Esophagus muscularis mucosa (tissue), 4 donors: ENCODE measurements at regions not wholly inside any gene's neighbourhood (a gene's known extent, or its start where the extent isn't known, plus 50 kb on each side); places are given as distances from the start of the nearest gene placed in this dataset.
A peak's percentile ranks its signal among the peaks of the same experiment; 100 is the strongest.

ENCODE experiments used
- DNase-seq: peaks from one replicate; pipeline ENCODE4 v3.0.0-alpha.2; 2017; ENCODE audit errors: extremely low spot score
- H3K27ac ChIP-seq, 4 donors: fragments of 200-600 bp; sonication (generic); replicated peaks in 1 of 4; 1 replicate in 3 of 4; 2 replicates in 1 of 4; pipeline ENCODE4 v1.5.1; 2016 to 2019; ENCODE audit warnings: mild to moderate bottlenecking in 1 of 4
- H3K27me3 ChIP-seq, 4 donors: fragments of 200-600 bp; sonication (generic); one replicate each; pipeline versions ENCODE4 v1.5.1 to v1.6.0; 2016 to 2019
- H3K36me3 ChIP-seq, 4 donors: fragments of 200-600 bp; sonication (generic); one replicate each; pipeline ENCODE4 v1.5.1; 2016 to 2019
- H3K4me1 ChIP-seq, 4 donors: fragments of 200-600 bp; sonication (generic); one replicate each; pipeline ENCODE4 v1.5.1; 2016 to 2019
- H3K4me3 ChIP-seq, 4 donors: fragments of 200-600 bp; sonication (generic); 1 replicate in 2 of 4; 2 replicates in 2 of 4; pipeline ENCODE4 v1.5.1; 2016 to 2019; ENCODE audit warnings: mild to moderate bottlenecking in 4 of 4, moderate library complexity in 1 of 4
- H3K9me3 ChIP-seq, 4 donors: fragments of 200-600 bp; sonication (generic); 1 replicate in 3 of 4; 2 replicates in 1 of 4; pipeline ENCODE4 v1.5.1; 2016 to 2019
- CTCF ChIP-seq, 3 experiments: fragments of 200-600 bp in 2 of 3; fragments of 450-650 bp in 1 of 3; sonication (generic) in 2 of 3; IDR thresholded peaks; one replicate each; pipeline ENCODE4 v1.5.1; 2017 to 2019; ENCODE audit warnings: antibody characterized with exemption in 3 of 3, mild to moderate bottlenecking in 2 of 3, moderate library complexity in 1 of 3
- EP300 ChIP-seq: sonication (generic); formaldehyde crosslinking; IDR thresholded peaks from one replicate; pipeline ENCODE4 v1.6.1; 2017; ENCODE audit warnings: antibody characterized with exemption
- POLR2A ChIP-seq: fragments of 450-650 bp; IDR thresholded peaks from one replicate; pipeline ENCODE4 v1.6.1; 2017; ENCODE audit warnings: antibody characterized with exemption, moderate library complexity, mild to moderate bottlenecking, low read depth
- POLR2AphosphoS5 ChIP-seq, 2 donors: sonication (generic); formaldehyde crosslinking; IDR thresholded peaks; one replicate each; pipeline ENCODE4 v1.6.1; 2017; ENCODE audit warnings: antibody characterized with exemption in 2 of 2
- WGBS: methylation state at CpG from one replicate; pipeline ENCODE4 v1.1.5; 2018; 5-methylcytosine and 5-hydroxymethylcytosine counted together
- intact Hi-C: fragments of 100-400 bp; cut with DNase I; formaldehyde crosslinking; loops from one replicate; pipeline ENCODE4 v1.15.1; 2023

DNA sequence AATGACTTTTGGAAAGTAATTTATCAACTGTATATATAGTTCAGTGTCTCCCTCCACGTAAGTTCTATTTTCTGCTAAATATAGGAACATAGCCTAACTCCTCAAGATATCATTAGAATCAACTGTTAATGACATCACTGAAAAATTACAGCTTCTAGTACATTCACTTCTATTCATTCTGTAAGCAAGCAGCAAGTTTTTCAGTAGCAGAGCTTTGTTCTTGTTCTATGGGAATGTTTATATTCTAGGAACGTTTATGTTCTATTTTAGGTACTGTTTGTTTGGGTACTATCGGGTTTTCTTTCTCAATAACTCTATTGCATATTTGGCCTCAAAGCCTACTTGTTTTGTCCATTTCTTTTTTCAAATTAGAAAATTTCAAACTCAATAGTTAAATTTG is 525.6 kb downstream of the EPHA7 start:
- Histone ChIP-seq H3K4me3 (no peak overlapping the region), H3K9me3 (peaks cover 0 to 22% (median 17%) of the 10 kb centered on the region in 4 donors), H3K27me3 (no peaks in the 10 kb centered on the region), H3K27ac (peak overlapping the region in 2 of 4 donors; percentile 3 to 30), H3K4me1 (peaks cover 0 to 19% (median 14%) of the 10 kb centered on the region in 4 donors), H3K36me3 (no peaks in the 10 kb centered on the region)
- TF ChIP-seq CTCF (IDR thresholded peaks at IDR 0.05) (no peak), POLR2A (no peak), POLR2AphosphoS5 (IDR thresholded peaks at IDR 0.05) (no peak), EP300 (no peak)
- intact Hi-C loops, result no loop called here
- DNase-seq, result no peak
- 12% methylated on average over 3 of the region's 3 CpGs for WGBS

DNA sequence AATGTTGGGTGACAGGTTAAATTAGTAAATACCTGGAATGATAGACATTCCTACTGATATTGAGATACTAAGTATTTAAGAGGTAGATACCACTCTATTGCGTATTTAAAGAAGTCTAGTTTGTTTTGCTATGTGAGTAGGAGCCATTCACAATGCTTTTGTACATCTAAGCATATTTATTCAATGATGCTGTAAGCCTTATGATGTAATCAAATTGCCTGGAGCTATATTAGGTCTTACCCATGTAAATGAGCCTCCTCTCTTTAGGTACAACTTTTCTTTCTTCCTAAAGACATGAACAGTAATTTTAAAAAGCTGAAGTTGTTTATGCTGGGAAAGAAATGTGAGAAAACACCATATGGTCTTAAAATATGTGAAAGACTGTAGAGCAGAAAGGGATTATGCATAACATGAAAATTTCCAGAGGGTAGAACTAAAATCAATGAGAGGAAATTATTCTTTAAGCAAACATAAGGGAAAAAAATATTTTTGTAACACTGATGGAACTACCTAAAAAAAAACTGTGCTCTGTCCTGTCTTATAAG is 526.7 kb downstream of the EPHA7 start:
- no peak for TF ChIP-seq EP300
- no peak for TF ChIP-seq POLR2A
- no peak for TF ChIP-seq POLR2AphosphoS5 (IDR thresholded peaks at IDR 0.05)
- TF ChIP-seq CTCF (IDR thresholded peaks at IDR 0.05), result no peak
- Histone ChIP-seq H3K27me3 (no peaks in the 10 kb centered on the region), H3K27ac (no peak overlapping the region), H3K4me3 (no peak overlapping the region), H3K36me3 (no peaks in the 10 kb centered on the region), H3K4me1 (peaks cover 0 to 19% (median 14%) of the 10 kb centered on the region in 4 donors), H3K9me3 (peaks cover 0 to 23% (median 17%) of the 10 kb centered on the region in 4 donors)
- no peak for DNase-seq
- intact Hi-C loops, result no loop called here
- 91% methylated on average over 1 of the region's 1 CpG for WGBS

DNA sequence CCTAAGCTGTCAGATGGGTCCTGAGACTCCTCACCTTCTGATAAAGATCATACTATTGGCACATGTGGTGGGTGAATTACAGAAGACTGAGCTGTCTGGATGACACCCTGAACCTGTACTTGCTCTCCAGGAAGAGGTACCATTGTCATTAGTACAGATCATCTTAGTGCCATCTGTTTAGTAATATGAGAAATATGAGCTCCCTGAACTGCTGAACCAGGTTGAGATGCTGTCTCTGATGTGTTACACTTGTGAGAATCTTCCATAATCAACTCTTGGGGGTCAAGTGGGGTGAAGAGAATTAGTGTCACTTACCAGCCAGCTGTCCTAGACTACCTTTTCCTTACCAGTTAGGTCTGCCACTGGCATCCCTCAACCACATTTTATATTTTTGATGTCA is 531.0 kb downstream of the EPHA7 start:
- Histone ChIP-seq H3K27ac (no peak overlapping the region), H3K9me3 (peaks cover 0 to 26% (median 23%) of the 10 kb centered on the region in 4 donors), H3K36me3 (no peaks in the 10 kb centered on the region), H3K4me1 (peaks cover 0 to 7% (median 3%) of the 10 kb centered on the region in 4 donors), H3K4me3 (no peak overlapping the region), H3K27me3 (no peaks in the 10 kb centered on the region)
- intact Hi-C loops, result no loop called here
- no peak for DNase-seq
- TF ChIP-seq EP300 (no peak), CTCF (IDR thresholded peaks at IDR 0.05) (no peak), POLR2A (no peak), POLR2AphosphoS5 (IDR thresholded peaks at IDR 0.05) (no peak)

DNA sequence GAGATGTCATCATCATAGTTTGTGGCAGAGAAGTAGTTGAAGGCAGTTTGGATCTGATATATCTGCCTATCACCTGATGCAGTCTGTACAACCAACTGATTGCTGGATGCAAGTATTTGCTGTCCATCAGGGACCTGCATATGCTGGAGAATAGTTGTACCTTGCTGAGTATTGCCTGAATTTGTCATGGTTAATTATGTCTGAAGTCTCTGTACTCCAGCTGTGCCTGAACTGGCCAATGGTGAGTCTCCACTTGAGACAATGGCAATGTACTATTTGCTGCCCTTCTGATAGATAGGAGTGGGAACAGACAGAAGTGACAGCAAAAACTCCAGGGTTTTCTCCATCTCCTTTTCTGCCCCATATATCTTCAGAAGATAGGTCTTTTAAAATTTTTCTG is 531.5 kb downstream of the EPHA7 start:
- intact Hi-C loops, result no loop called here
- Histone ChIP-seq H3K36me3 (no peaks in the 10 kb centered on the region), H3K4me3 (no peak overlapping the region), H3K4me1 (peaks cover 0 to 3% (median under 1%) of the 10 kb centered on the region in 4 donors), H3K9me3 (peaks cover 0 to 26% (median 23%) of the 10 kb centered on the region in 4 donors), H3K27me3 (no peaks in the 10 kb centered on the region), H3K27ac (no peak overlapping the region)
- DNase-seq, result no peak
- TF ChIP-seq POLR2A (no peak), EP300 (no peak), CTCF (IDR thresholded peaks at IDR 0.05) (no peak), POLR2AphosphoS5 (IDR thresholded peaks at IDR 0.05) (no peak)

GRCh38 chr6:92879526-92879925 is 539.8 kb downstream of the EPHA7 start:
- DNase-seq, result no peak
- no peak overlapping the region for H3K4me3 ChIP-seq
- no peak overlapping the region for H3K27ac ChIP-seq
- no peaks in the 10 kb centered on the region for H3K36me3 ChIP-seq
- 100% methylated on average over 4 of the region's 8 CpGs for WGBS
- TF ChIP-seq POLR2AphosphoS5 (IDR thresholded peaks at IDR 0.05) (no peak), EP300 (no peak), POLR2A (no peak), CTCF (IDR thresholded peaks at IDR 0.05) (no peak)
- no peaks in the 10 kb centered on the region for H3K27me3 ChIP-seq
- intact Hi-C loops, result no loop called here
- no peaks in the 10 kb centered on the region for H3K4me1 ChIP-seq
- peaks cover 0 to 31% (median 11%) of the 10 kb centered on the region in 4 donors for H3K9me3 ChIP-seq
